DMS114 treated with DMSO at 0.1 percent for 48 hours (cell line): ENCODE measurements at regions not wholly inside any gene's neighbourhood (a gene's known extent, or its start where the extent isn't known, plus 50 kb on each side); places are given as distances from the start of the nearest gene placed in this dataset.

ENCODE experiments used
- DNase-seq: peaks from one replicate; lab custom pipeline; 2025; ENCODE audit not compliant: unreplicated experiment; lab: John Stamatoyannopoulos, UW

- DNase-seq: no peak
Observed at GRCh38 chr22:48319321-48320047, 1508.2 kb downstream of the BRD1 start.

GRCh38 chr22:48318575-48319320 lies 1508.9 kb downstream of the BRD1 start:
- no peak for DNase-seq

- no peak for DNase-seq
Observed at GRCh38 chr22:48318173-48318572, 1509.5 kb downstream of the BRD1 start.

- DNase-seq: no peak
Observed at GRCh38 chr22:48316257-48317250, 1511.1 kb downstream of the BRD1 start.

- no peak for DNase-seq
Observed at GRCh38 chr22:48315439-48316256, 1512.0 kb downstream of the BRD1 start.

- no peak for DNase-seq
Observed at GRCh38 chr22:48314073-48314472, 1513.6 kb downstream of the BRD1 start.

- no peak for DNase-seq
Observed at GRCh38 chr22:48313175-48313830, 1514.4 kb downstream of the BRD1 start.

- no peak for DNase-seq
Observed at GRCh38 chr22:48310740-48311139, 1516.9 kb downstream of the BRD1 start.

- DNase-seq: no peak
Observed at GRCh38 chr22:48310289-48310688, 1517.4 kb downstream of the BRD1 start.

GRCh38 chr22:48309836-48310235 lies 1517.8 kb downstream of the BRD1 start:
- DNase-seq: no peak

- no peak for DNase-seq
Observed at GRCh38 chr22:48309115-48309705, 1518.5 kb downstream of the BRD1 start.

- no peak for DNase-seq
Observed at GRCh38 chr22:48307931-48308330, 1519.7 kb downstream of the BRD1 start.

GRCh38 chr22:48306785-48307510 lies 1520.7 kb downstream of the BRD1 start:
- DNase-seq: no peak

GRCh38 chr22:48306284-48306683 lies 1521.4 kb downstream of the BRD1 start:
- DNase-seq: no peak

GRCh38 chr22:48305726-48306235 lies 1521.9 kb downstream of the BRD1 start:
- no peak for DNase-seq

GRCh38 chr22:48303369-48303725 lies 1524.3 kb downstream of the BRD1 start:
- no peak for DNase-seq

GRCh38 chr22:48302657-48303368 lies 1524.9 kb downstream of the BRD1 start:
- no peak for DNase-seq

- DNase-seq: no peak
Observed at GRCh38 chr22:48301908-48302307, 1525.8 kb downstream of the BRD1 start.
